GM12878 (cell line): ENCODE measurements at regions not wholly inside any gene's neighbourhood (a gene's known extent, or its start where the extent isn't known, plus 50 kb on each side); places are given as distances from the start of the nearest gene placed in this dataset.
A peak's percentile ranks its signal among the peaks of the same experiment; 100 is the strongest.

Experiments
- ATF7 ChIP-seq: fragments of 450-650 bp; IDR thresholded peaks from 2 replicates; pipeline ENCODE4 v1.6.1; 2016; ENCODE audit warnings: low read depth, mild to moderate bottlenecking
- CEBPB ChIP-seq, 2 experiments: fragments of 150-350 bp in 1 of 2; IDR thresholded peaks; 2 replicates each; pipeline ENCODE4 v1.6.1; 2012 to 2014; ENCODE audit warnings: low read depth in 2 of 2, low read length in 2 of 2, borderline replicate concordance in 1 of 2, inconsistent platforms in 1 of 2
- CHD2 ChIP-seq: IDR thresholded peaks from 2 replicates; pipeline ENCODE4 v1.6.1; 2011; ENCODE audit warnings: low read depth, low read length, improper control_type of control experiment, borderline replicate concordance
- FOS ChIP-seq: IDR thresholded peaks from 3 replicates; pipeline ENCODE4 v1.6.1; 2011; ENCODE audit warnings: borderline replicate concordance; ENCODE audit not compliant: insufficient read length; ENCODE audit errors: extremely low read depth
- FOXK2 ChIP-seq: fragments of 450-650 bp; IDR thresholded peaks from 2 replicates; pipeline ENCODE4 v1.6.1; 2017; ENCODE audit warnings: mild to moderate bottlenecking, moderate library complexity
- IKZF2 ChIP-seq, 2 experiments: fragments of 450-650 bp; IDR thresholded peaks; 2 replicates each; pipeline ENCODE4 v1.6.1; 2017; ENCODE audit warnings: mild to moderate bottlenecking in 2 of 2, moderate library complexity in 2 of 2
- IRF4 ChIP-seq: IDR thresholded peaks from 2 replicates; pipeline ENCODE4 v1.6.1; 2011; ENCODE audit warnings: low read depth, low read length
- KLF5 ChIP-seq: fragments of 450-650 bp; IDR thresholded peaks from 2 replicates; pipeline ENCODE4 v1.6.1; 2014; ENCODE audit warnings: mild to moderate bottlenecking; ENCODE audit not compliant: partially characterized antibody
- MTA2 ChIP-seq: fragments of 450-650 bp; IDR thresholded peaks from 2 replicates; pipeline ENCODE4 v1.6.1; 2016; ENCODE audit warnings: low read depth, mild to moderate bottlenecking, moderate library complexity
- NBN ChIP-seq: fragments of 450-650 bp; IDR thresholded peaks from 2 replicates; pipeline ENCODE4 v1.6.1; 2016
- NFXL1 ChIP-seq: fragments of 450-650 bp; IDR thresholded peaks from 2 replicates; pipeline ENCODE4 v1.6.1; 2017; ENCODE audit warnings: antibody characterized with exemption, mild to moderate bottlenecking, borderline replicate concordance
- NFYA ChIP-seq: IDR thresholded peaks from 2 replicates; pipeline ENCODE4 v1.6.1; 2011; ENCODE audit warnings: low read depth, mild to moderate bottlenecking, low read length, improper control_type of control experiment, borderline replicate concordance
- POLR2A ChIP-seq: IDR thresholded peaks from 2 replicates; pipeline ENCODE4 v1.6.1; 2011; ENCODE audit warnings: low read depth, mild to moderate bottlenecking, low read length
- POU2F2 ChIP-seq: IDR thresholded peaks from 3 replicates; pipeline ENCODE4 v1.6.1; 2011; ENCODE audit warnings: low read depth, mild to moderate bottlenecking, low read length, borderline replicate concordance
- RCOR1 ChIP-seq: conservative IDR thresholded peaks from 2 replicates; pipeline ENCODE4 v1.6.1; 2012; ENCODE audit warnings: low read depth, low read length, improper control_type of control experiment
- SMAD5 ChIP-seq: IDR thresholded peaks from 2 replicates; pipeline ENCODE4 v1.6.1; 2016; ENCODE audit warnings: antibody characterized with exemption, low read depth
- SUPT20H ChIP-seq: IDR thresholded peaks from 2 replicates; pipeline ENCODE4 v1.6.1; 2011; ENCODE audit warnings: low read depth, mild to moderate bottlenecking, low read length, moderate library complexity, borderline replicate concordance; ENCODE audit not compliant: control insufficient read depth
- TBL1XR1 ChIP-seq: IDR thresholded peaks from 2 replicates; pipeline ENCODE4 v1.6.1; 2012; ENCODE audit warnings: low read depth, low read length, improper control_type of control experiment
- TCF3 ChIP-seq: IDR thresholded peaks from 2 replicates; pipeline ENCODE4 v1.6.1; 2012; ENCODE audit warnings: low read depth, mild to moderate bottlenecking, low read length, borderline replicate concordance; ENCODE audit not compliant: insufficient read depth
- TCF7 ChIP-seq: IDR thresholded peaks from 2 replicates; pipeline ENCODE4 v1.6.1; 2014; ENCODE audit warnings: antibody characterized with exemption, borderline replicate concordance
- WRNIP1 ChIP-seq: IDR thresholded peaks from 2 replicates; pipeline ENCODE4 v1.6.1; 2011; ENCODE audit warnings: low read depth, low read length, improper control_type of control experiment, borderline replicate concordance
- YY1 ChIP-seq: IDR thresholded peaks from 2 replicates; pipeline ENCODE4 v1.6.1; 2011; ENCODE audit warnings: low read depth, mild to moderate bottlenecking, low read length
- ZNF384 ChIP-seq: IDR thresholded peaks from 2 replicates; pipeline ENCODE4 v1.6.1; 2012; ENCODE audit warnings: low read depth, mild to moderate bottlenecking, low read length, improper control_type of control experiment, borderline replicate concordance
- ZNF622 ChIP-seq: fragments of 450-650 bp; IDR thresholded peaks from 2 replicates; pipeline ENCODE4 v1.6.1; 2017; ENCODE audit warnings: mild to moderate bottlenecking, inconsistent platforms
- ZZZ3 ChIP-seq: IDR thresholded peaks from 2 replicates; pipeline ENCODE4 v1.6.1; 2011; ENCODE audit warnings: low read depth; ENCODE audit not compliant: control insufficient read depth, insufficient read length
- TF ChIP-seq, protein P1 (sequence below): fragments of 450-650 bp; IDR thresholded peaks from 2 replicates; pipeline ENCODE4 v1.6.1; 2017; ENCODE audit warnings: mild to moderate bottlenecking, moderate library complexity
- TF ChIP-seq, protein P2 (sequence below): fragments of 450-650 bp; IDR thresholded peaks from 2 replicates; pipeline ENCODE4 v1.6.1; 2016; ENCODE audit warnings: mild to moderate bottlenecking

DNA sequence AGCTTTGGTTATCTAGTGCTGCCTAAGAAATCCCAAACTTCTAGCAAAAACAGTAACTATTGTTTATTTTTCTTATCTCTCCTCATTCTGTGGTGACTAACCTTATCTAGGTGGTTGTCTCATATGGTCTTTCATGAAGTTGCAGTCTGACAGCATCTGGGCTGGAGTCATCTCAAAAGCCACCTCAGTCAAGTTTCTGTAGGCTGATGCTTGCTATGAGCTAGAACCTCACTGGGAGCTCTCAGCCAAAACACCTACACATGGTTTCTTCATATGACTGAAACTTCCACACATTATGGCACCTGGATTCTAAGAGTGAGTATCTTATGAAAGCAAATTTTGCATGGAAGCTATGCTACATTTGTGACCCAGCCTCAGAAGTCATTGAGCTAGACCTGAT, 596.4 kb upstream of the VRK2 start (continued):
- TF ChIP-seq, protein P1, sequence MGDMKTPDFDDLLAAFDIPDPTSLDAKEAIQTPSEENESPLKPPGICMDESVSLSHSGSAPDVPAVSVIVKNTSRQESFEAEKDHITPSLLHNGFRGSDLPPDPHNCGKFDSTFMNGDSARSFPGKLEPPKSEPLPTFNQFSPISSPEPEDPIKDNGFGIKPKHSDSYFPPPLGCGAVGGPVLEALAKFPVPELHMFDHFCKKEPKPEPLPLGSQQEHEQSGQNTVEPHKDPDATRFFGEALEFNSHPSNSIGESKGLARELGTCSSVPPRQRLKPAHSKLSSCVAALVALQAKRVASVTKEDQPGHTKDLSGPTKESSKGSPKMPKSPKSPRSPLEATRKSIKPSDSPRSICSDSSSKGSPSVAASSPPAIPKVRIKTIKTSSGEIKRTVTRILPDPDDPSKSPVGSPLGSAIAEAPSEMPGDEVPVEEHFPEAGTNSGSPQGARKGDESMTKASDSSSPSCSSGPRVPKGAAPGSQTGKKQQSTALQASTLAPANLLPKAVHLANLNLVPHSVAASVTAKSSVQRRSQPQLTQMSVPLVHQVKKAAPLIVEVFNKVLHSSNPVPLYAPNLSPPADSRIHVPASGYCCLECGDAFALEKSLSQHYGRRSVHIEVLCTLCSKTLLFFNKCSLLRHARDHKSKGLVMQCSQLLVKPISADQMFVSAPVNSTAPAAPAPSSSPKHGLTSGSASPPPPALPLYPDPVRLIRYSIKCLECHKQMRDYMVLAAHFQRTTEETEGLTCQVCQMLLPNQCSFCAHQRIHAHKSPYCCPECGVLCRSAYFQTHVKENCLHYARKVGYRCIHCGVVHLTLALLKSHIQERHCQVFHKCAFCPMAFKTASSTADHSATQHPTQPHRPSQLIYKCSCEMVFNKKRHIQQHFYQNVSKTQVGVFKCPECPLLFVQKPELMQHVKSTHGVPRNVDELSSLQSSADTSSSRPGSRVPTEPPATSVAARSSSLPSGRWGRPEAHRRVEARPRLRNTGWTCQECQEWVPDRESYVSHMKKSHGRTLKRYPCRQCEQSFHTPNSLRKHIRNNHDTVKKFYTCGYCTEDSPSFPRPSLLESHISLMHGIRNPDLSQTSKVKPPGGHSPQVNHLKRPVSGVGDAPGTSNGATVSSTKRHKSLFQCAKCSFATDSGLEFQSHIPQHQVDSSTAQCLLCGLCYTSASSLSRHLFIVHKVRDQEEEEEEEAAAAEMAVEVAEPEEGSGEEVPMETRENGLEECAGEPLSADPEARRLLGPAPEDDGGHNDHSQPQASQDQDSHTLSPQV: no peak
- no peak for TF ChIP-seq NFXL1
- TF ChIP-seq, protein P2, sequence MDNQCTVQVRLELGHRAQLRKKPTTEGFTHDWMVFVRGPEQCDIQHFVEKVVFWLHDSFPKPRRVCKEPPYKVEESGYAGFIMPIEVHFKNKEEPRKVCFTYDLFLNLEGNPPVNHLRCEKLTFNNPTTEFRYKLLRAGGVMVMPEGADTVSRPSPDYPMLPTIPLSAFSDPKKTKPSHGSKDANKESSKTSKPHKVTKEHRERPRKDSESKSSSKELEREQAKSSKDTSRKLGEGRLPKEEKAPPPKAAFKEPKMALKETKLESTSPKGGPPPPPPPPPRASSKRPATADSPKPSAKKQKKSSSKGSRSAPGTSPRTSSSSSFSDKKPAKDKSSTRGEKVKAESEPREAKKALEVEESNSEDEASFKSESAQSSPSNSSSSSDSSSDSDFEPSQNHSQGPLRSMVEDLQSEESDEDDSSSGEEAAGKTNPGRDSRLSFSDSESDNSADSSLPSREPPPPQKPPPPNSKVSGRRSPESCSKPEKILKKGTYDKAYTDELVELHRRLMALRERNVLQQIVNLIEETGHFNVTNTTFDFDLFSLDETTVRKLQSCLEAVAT: no peak
- TF ChIP-seq POU2F2: no peak
- TF ChIP-seq SMAD5: no peak
- no peak for TF ChIP-seq ATF7
- no peak for TF ChIP-seq TCF7
- no peak for TF ChIP-seq NFYA
- no peak for TF ChIP-seq FOS
- 0 out of 2 replicates have a peak, but pooled peaks have one; percentile 15 for TF ChIP-seq IRF4
- no peak for TF ChIP-seq KLF5
- no peak for TF ChIP-seq ZZZ3
- no peak for TF ChIP-seq CEBPB (IDR thresholded peaks at IDR 0.05; ENCODE audit: borderline replicate concordance in 1 of 2, low read depth in 2 of 2, low read length in 2 of 2)
- TF ChIP-seq MTA2: no peak
- TF ChIP-seq YY1: no peak
- no peak for TF ChIP-seq WRNIP1
- TF ChIP-seq IKZF2 (IDR thresholded peaks at IDR 0.05): peak; percentile 29 to 44; a peak in 3 of 4 replicates
- no peak for TF ChIP-seq CHD2
- TF ChIP-seq TCF3: no peak
- no peak for TF ChIP-seq FOXK2
- TF ChIP-seq ZNF384: no peak
- no peak for TF ChIP-seq POLR2A
- no peak for TF ChIP-seq TBL1XR1
- no peak for TF ChIP-seq NBN
- TF ChIP-seq SUPT20H: no peak
- no peak for TF ChIP-seq ZNF622
- no peak for TF ChIP-seq RCOR1
